ENCODE measurements at regions not wholly inside any gene's neighbourhood (a gene's known extent, or its start where the extent isn't known, plus 50 kb on each side); places are given as distances from the start of the nearest gene placed in this dataset.

GRCh38 chr4:176979416-176979815 lies 186.7 kb upstream of the VEGFC start:
- TF ChIP-seq EZH2 (IDR thresholded peaks at IDR 0.05) (no peak), POLR2AphosphoS5 (IDR thresholded peaks at IDR 0.05; ENCODE audit: borderline replicate concordance, low read depth, low read length) (no peak), FOXP2 (optimal IDR thresholded peaks at IDR 0.05; ENCODE audit: control extremely low read depth, extremely low read length, insufficient read depth) (no peak)
